HG03103 (cell line): ENCODE measurements at regions not wholly inside any gene's neighbourhood (a gene's known extent, or its start where the extent isn't known, plus 50 kb on each side); places are given as distances from the start of the nearest gene placed in this dataset.

Source experiments
- ATAC-seq: cut with Tn5 transposase; IDR thresholded peaks from one replicate; pipeline ENCODE4 v1.9.1; 2021; ENCODE audit warnings: low read depth; ENCODE audit not compliant: unreplicated experiment

- no peak for ATAC-seq
Observed at GRCh38 chr3:10758304-10759037, 57.6 kb upstream of the SLC6A11 start.

- ATAC-seq: no peak
Observed at GRCh38 chr3:10759495-10759894, 56.5 kb upstream of the SLC6A11 start.

- no peak for ATAC-seq
Observed at GRCh38 chr3:10760199-10760598, 55.8 kb upstream of the SLC6A11 start.

GRCh38 chr3:10761583-10761982 lies 54.4 kb upstream of the SLC6A11 start:
- ATAC-seq: no peak

- ATAC-seq: no peak
Observed at GRCh38 chr3:10762116-10762515, 53.9 kb upstream of the SLC6A11 start.

- ATAC-seq: no peak
Observed at GRCh38 chr3:10762611-10763247, 53.3 kb upstream of the SLC6A11 start.

- no peak for ATAC-seq
Observed at GRCh38 chr3:10763248-10763620, 52.8 kb upstream of the SLC6A11 start.

- no peak for ATAC-seq
Observed at GRCh38 chr3:10763817-10764258, 52.2 kb upstream of the SLC6A11 start.

- ATAC-seq: no peak
Observed at GRCh38 chr3:10764259-10765051, 51.6 kb upstream of the SLC6A11 start.

- ATAC-seq: no peak
Observed at GRCh38 chr3:10766049-10766705, 49.9 kb upstream of the SLC6A11 start.
